ENCODE measurements at regions not wholly inside any gene's neighbourhood (a gene's known extent, or its start where the extent isn't known, plus 50 kb on each side); places are given as distances from the start of the nearest gene placed in this dataset.

DNA sequence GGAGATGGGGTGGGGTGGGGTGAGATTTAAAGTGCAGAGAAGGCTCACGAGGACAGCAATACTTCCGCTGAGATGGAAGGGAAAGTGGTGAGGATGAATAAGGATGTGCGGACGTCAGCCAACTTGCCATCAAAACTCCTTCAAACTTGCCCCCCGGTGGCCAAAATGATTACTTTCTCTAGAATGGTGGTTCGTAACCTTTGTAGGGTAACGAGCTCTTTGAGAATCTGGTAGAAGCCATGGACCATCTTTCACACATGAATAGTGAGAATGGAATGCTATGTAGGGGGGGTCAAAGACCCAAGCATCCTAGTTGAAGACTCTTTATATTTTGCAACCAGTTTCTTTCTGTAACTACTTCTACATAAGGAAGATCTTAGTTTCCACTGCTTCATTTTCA lies 245.9 kb upstream of the DDHD1 start:
- TF ChIP-seq CTCF (IDR thresholded peaks at IDR 0.05; ENCODE audit: low read length): no peak
- no peak for TF ChIP-seq EZH2 (IDR thresholded peaks at IDR 0.05; ENCODE audit: borderline replicate concordance, low read length)
